ENCODE measurements at regions not wholly inside any gene's neighbourhood (a gene's known extent, or its start where the extent isn't known, plus 50 kb on each side); places are given as distances from the start of the nearest gene placed in this dataset.

GRCh38 chr14:53810221-53810620, 146.4 kb downstream of the BMP4 start:
- TF ChIP-seq CTCF (conservative IDR thresholded peaks at IDR 0.05): no peak
- no peak for TF ChIP-seq EZH2 (IDR thresholded peaks at IDR 0.05; ENCODE audit: low read depth)
